Stimulated activated CD4-positive, alpha-beta T cell treated with anti-CD3 and anti-CD28 coated beads, Interleukin-15, amount 100 ng/mL, for 1 hour (primary cell): ENCODE measurements at regions not wholly inside any gene's neighbourhood (a gene's known extent, or its start where the extent isn't known, plus 50 kb on each side); places are given as distances from the start of the nearest gene placed in this dataset.
"Not testable (repeated sequence)": the region's sequence is repeated elsewhere in the genome, so short reads cannot be mapped to it uniquely, and the experiment has no call there.

Experiments used
- DNase-seq, 2 donors: peaks; one replicate each; pipeline ENCODE4 v3.0.0-alpha.2; 2020; ENCODE audit warnings: low read depth in 1 of 2, low spot score in 1 of 2

- not testable (repeated sequence) for DNase-seq
These were observed 471.9 kb downstream of the FOXD4L5 start for GRCh38 chr9:64813072-64813471.

- not testable (repeated sequence) for DNase-seq
These were observed 506.3 kb downstream of the FOXD4L5 start for GRCh38 chr9:64778667-64779066.

- not testable (repeated sequence) for DNase-seq
These were observed 508.7 kb downstream of the FOXD4L5 start for GRCh38 chr9:64776269-64776668.

- not testable (repeated sequence) for DNase-seq
These were observed 509.9 kb downstream of the FOXD4L5 start for GRCh38 chr9:64774813-64775793.

- peak in 1 of 2 donors; percentile 6 for DNase-seq
These were observed 510.8 kb downstream of the FOXD4L5 start for GRCh38 chr9:64774004-64774812.

- DNase-seq = no peak
These were observed 511.5 kb downstream of the FOXD4L5 start for GRCh38 chr9:64773491-64773931.

- not testable (repeated sequence) for DNase-seq
These were observed 512.2 kb downstream of the FOXD4L5 start for GRCh38 chr9:64772751-64773331.

GRCh38 chr9:64772123-64772736, 512.8 kb downstream of the FOXD4L5 start:
- DNase-seq = not testable (repeated sequence)
